AG04449 (cell line): ENCODE measurements at regions not wholly inside any gene's neighbourhood (a gene's known extent, or its start where the extent isn't known, plus 50 kb on each side); places are given as distances from the start of the nearest gene placed in this dataset.

Experiments used
- CTCF ChIA-PET: fragments of 350-600 bp; formaldehyde crosslinking; extraction: SDS; loops from one replicate; lab custom pipeline; 2021; ENCODE audit warnings: antibody characterized with exemption; lab: Yijun Ruan, JAX
- POLR2A ChIA-PET: fragments of 400-600, 350-600 bp; formaldehyde crosslinking; extraction: SDS; loops from one replicate; lab custom pipeline; 2020; ENCODE audit warnings: antibody characterized with exemption, inconsistent platforms; lab: Yijun Ruan, JAX
- DNase-seq: peaks from one replicate; pipeline ENCODE4 v3.0.0-alpha.2; 2010; ENCODE audit warnings: low read depth, low spot score
- H3K4me3 ChIP-seq: 2 replicates; pipeline ENCODE4 v1.5.1; 2011; ENCODE audit warnings: low read depth, mild to moderate bottlenecking, control low read depth, low read length
- TF ChIP-seq, protein P1 (sequence below): IDR thresholded peaks from one replicate; pipeline ENCODE4 v1.5.1; 2011; ENCODE audit warnings: mild to moderate bottlenecking, moderate library complexity, low read length, control low read depth, inconsistent platforms; ENCODE audit not compliant: insufficient read depth; ENCODE audit errors: missing control alignments

DNA sequence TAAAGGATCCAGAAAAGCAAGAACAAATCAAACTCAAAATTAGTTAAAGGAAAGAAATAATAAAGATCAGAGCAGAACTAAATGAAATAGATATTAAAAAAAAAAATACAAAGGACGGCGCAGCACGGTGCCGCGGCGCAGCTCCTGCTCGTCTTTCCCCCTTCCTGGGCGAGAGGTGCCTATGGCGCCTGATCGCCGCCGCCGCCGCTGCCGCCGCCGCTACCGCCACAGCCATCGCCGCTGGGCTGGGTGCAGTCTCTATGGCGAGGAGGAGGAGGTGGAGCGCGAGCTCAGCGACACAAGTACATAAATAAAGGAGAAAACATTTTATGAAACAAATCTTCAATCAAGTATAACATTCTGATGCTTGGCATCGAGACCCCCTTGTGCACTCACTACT is 77.6 kb upstream of the VANGL1 start:
- POLR2A ChIA-PET: no interaction called here
- DNase-seq: no peak
- H3K4me3 ChIP-seq: peak overlapping the region; percentile 30
- TF ChIP-seq, protein P1, sequence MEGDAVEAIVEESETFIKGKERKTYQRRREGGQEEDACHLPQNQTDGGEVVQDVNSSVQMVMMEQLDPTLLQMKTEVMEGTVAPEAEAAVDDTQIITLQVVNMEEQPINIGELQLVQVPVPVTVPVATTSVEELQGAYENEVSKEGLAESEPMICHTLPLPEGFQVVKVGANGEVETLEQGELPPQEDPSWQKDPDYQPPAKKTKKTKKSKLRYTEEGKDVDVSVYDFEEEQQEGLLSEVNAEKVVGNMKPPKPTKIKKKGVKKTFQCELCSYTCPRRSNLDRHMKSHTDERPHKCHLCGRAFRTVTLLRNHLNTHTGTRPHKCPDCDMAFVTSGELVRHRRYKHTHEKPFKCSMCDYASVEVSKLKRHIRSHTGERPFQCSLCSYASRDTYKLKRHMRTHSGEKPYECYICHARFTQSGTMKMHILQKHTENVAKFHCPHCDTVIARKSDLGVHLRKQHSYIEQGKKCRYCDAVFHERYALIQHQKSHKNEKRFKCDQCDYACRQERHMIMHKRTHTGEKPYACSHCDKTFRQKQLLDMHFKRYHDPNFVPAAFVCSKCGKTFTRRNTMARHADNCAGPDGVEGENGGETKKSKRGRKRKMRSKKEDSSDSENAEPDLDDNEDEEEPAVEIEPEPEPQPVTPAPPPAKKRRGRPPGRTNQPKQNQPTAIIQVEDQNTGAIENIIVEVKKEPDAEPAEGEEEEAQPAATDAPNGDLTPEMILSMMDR: no peak
- CTCF ChIA-PET: interaction anchor here (1.1 to 3.3 kb wide), 3 partner anchors 22 to 428 kb away, joined by 3 to 17 read pairs (median 3); no protein-coding TSS in a partner anchor

- ChIA-PET POLR2A (no interaction called here), CTCF (interaction anchor here (1.5 kb wide), 1 partner anchor 36 kb away, joined by 5 read pairs; no protein-coding TSS in a partner anchor)
- DNase-seq: no peak
- H3K4me3 ChIP-seq: no peak overlapping the region
- TF ChIP-seq, protein P1: no peak
Measured at GRCh38 chr1:115560027-115560426, 81.7 kb upstream of the VANGL1 start.

GRCh38 chr1:115558275-115558674 is 83.5 kb upstream of the VANGL1 start:
- TF ChIP-seq, protein P1: no peak
- CTCF ChIA-PET: interaction anchor here (1.3 to 1.7 kb wide), 2 partner anchors 10 to 37 kb away, joined by 6 read pairs; no protein-coding TSS in a partner anchor
- no peak overlapping the region for H3K4me3 ChIP-seq
- DNase-seq: no peak
- POLR2A ChIA-PET: no interaction called here

DNA sequence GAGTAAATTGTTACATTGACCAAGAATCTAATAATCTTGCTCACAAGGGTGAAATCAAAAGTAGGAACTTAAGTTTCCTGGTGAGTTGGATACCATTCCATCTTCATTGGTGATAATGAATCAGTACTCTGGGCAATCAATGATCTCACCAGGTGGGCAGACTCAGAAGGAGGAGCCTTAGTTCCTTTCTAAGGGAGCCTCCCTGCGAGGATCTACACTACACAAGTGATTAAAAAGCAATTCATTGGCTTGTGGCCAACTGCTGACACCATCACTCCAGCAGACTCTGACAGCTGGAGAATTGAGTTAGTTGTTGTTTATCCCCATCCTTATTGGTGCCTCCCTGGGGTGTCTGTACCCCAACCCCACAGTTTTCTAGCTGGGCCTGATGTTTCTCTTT is 84.1 kb upstream of the VANGL1 start:
- DNase-seq: no peak
- ChIA-PET POLR2A (no interaction called here), CTCF (interaction anchor here (0.8 to 1.7 kb wide), 5 partner anchors 9 to 37 kb away, joined by 3 to 8 read pairs (median 6); no protein-coding TSS in a partner anchor)
- TF ChIP-seq, protein P1: no peak
- H3K4me3 ChIP-seq: no peak overlapping the region

DNA sequence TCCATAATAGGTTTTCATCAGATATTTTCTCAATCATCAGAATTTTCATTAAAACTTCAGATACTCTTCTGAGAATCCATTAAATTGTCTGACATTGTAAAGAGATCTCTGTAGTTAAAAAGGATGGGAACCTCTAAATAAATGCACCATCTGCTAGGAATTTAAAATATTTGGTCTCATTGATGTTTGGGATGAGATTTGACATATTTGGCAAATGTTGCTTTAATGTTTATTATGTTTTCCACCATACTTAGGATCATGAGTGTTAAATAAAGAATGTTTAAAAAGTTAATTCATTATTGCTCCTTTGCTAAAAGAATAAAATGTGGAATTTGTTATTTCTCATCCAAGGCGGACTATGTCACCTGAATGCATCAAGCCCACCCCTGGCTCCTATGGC is 85.5 kb upstream of the VANGL1 start:
- CTCF ChIA-PET: interaction anchor here (1.1 to 1.6 kb wide), 2 partner anchors 11 kb away, joined by 3 to 8 read pairs; no protein-coding TSS in a partner anchor
- POLR2A ChIA-PET: no interaction called here
- H3K4me3 ChIP-seq: no peak overlapping the region
- no peak for DNase-seq
- TF ChIP-seq, protein P1: no peak

DNA sequence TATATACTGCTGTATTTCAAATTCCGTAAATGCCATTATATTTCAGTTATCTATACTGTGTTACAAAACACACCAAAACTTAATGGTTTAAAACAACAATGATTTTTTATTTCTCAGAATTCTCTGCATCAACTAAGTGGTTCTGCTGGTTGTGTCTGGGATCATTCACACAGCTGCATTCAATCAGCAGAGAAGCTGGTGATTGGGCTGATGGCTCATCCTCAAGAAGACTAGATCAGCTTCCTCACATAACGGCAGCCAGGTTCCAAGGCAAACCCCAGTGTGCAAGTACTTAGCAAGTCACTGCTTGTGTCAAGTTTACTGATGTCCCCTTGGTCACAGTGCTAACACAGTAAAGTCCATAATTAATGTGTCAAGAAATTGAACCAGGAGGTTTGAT is 86.3 kb upstream of the VANGL1 start:
- ChIA-PET POLR2A (interaction anchor here (0.9 kb wide), 1 partner anchor 40 kb away, joined by 3 read pairs; no protein-coding TSS in a partner anchor), CTCF (interaction anchor here (0.9 kb wide), 1 partner anchor 10 kb away, joined by 3 read pairs; no protein-coding TSS in a partner anchor)
- DNase-seq: peak; percentile 69
- TF ChIP-seq, protein P1: no peak
- H3K4me3 ChIP-seq: no peak overlapping the region
